ENCODE measurements at regions not wholly inside any gene's neighbourhood (a gene's known extent, or its start where the extent isn't known, plus 50 kb on each side); places are given as distances from the start of the nearest gene placed in this dataset.

DNA sequence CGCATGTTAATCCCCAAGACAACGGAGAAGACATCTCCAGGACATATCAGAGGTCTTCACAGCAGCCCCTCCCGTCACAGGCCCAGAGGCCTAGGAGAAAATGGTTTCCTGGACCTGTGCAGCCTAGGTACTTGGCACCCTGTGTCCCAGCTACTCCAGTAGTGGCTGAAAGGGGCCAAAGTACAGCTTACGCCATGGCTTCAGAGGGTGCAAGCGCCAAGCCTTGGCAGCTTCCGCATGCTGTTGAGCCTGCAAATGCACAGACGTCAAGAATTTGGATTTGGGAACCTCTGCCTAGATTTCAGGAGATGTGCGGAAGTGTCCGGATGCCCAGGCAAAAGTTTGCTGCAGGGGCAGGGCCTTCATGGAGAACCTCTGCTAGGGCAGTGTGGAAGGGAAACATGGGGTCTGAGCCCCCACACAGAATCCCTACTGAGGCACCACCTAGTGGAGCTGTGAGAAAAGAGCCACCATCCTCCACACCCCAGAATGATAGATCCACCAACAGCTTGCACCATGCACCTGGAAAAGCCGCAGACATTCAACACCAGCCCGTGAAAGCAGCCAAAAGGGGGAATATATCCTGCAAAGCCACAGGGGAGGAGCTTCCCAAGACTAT lies 159.3 kb upstream of the COX10 start:
- ATAC-seq (no peak), DNase-seq (ENCODE audit: low spot score) (no peak)
- peaks cover 15% of the 10 kb centered on the region for H3K9me3 Mint-ChIP-seq
- no peak overlapping the region for H3K4me3 Mint-ChIP-seq
- H3K27me3 Mint-ChIP-seq (ENCODE audit: low read depth), result no peaks in the 10 kb centered on the region
- TF ChIP-seq EMX1 (CRISPR knock-in tag; IDR thresholded peaks at IDR 0.05) (no peak), ZNF219 (CRISPR knock-in tag; IDR thresholded peaks at IDR 0.05; ENCODE audit: borderline replicate concordance) (no peak), GRHL2 (CRISPR knock-in tag; IDR thresholded peaks at IDR 0.05; ENCODE audit: insufficient replicate concordance, severe bottlenecking) (no peak), ZNF232 (CRISPR knock-in tag; IDR thresholded peaks at IDR 0.05) (no peak), NR1H2 (CRISPR knock-in tag; IDR thresholded peaks at IDR 0.05) (no peak), RORB (CRISPR knock-in tag; IDR thresholded peaks at IDR 0.05) (no peak), ZNF396 (CRISPR knock-in tag; IDR thresholded peaks at IDR 0.05; ENCODE audit: borderline replicate concordance) (no peak)
- TF ChIP-seq, protein P1, sequence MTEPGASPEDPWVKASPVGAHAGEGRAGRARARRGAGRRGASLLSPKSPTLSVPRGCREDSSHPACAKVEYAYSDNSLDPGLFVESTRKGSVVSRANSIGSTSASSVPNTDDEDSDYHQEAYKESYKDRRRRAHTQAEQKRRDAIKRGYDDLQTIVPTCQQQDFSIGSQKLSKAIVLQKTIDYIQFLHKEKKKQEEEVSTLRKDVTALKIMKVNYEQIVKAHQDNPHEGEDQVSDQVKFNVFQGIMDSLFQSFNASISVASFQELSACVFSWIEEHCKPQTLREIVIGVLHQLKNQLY (CRISPR knock-in tag; IDR thresholded peaks at IDR 0.05), result no peak
- TF ChIP-seq, protein P2, sequence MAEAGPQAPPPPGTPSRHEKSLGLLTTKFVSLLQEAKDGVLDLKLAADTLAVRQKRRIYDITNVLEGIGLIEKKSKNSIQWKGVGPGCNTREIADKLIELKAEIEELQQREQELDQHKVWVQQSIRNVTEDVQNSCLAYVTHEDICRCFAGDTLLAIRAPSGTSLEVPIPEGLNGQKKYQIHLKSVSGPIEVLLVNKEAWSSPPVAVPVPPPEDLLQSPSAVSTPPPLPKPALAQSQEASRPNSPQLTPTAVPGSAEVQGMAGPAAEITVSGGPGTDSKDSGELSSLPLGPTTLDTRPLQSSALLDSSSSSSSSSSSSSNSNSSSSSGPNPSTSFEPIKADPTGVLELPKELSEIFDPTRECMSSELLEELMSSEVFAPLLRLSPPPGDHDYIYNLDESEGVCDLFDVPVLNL (CRISPR knock-in tag; IDR thresholded peaks at IDR 0.05; ENCODE audit: borderline replicate concordance, low read depth), result no peak
- peaks cover 9% of the 10 kb centered on the region for H3K36me3 Mint-ChIP-seq
- H3K4me1 Mint-ChIP-seq, result peaks cover 7% of the 10 kb centered on the region
- no peak overlapping the region for H3K27ac Mint-ChIP-seq
- CTCF ChIA-PET, result interaction anchor here (1.1 kb wide), 1 partner anchor 312 kb away, joined by 3 read pairs; no protein-coding TSS in a partner anchor
- POLR2A ChIA-PET, result no interaction called here

DNA sequence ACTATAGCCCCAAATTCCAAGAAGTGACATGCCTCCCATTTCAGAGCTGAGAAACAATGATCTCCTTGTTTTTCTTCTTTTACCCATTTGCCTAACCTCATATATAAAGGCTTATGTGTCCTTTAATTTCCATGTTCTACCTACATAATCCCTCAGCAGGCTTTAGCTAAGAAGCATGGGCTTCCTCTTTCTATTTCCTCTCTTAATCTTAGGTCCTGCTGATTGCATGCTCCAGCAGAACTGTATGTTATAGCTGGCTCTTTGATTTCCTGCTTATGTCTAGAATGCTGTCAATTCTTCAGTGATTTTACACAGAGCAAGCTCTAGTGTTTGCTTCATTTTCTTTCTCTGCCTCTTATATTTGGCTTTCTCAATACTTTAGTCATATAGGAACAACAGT lies 151.7 kb upstream of the COX10 start:
- TF ChIP-seq ZNF671 (CRISPR knock-in tag; IDR thresholded peaks at IDR 0.05), result no peak
- TF ChIP-seq, protein P3, sequence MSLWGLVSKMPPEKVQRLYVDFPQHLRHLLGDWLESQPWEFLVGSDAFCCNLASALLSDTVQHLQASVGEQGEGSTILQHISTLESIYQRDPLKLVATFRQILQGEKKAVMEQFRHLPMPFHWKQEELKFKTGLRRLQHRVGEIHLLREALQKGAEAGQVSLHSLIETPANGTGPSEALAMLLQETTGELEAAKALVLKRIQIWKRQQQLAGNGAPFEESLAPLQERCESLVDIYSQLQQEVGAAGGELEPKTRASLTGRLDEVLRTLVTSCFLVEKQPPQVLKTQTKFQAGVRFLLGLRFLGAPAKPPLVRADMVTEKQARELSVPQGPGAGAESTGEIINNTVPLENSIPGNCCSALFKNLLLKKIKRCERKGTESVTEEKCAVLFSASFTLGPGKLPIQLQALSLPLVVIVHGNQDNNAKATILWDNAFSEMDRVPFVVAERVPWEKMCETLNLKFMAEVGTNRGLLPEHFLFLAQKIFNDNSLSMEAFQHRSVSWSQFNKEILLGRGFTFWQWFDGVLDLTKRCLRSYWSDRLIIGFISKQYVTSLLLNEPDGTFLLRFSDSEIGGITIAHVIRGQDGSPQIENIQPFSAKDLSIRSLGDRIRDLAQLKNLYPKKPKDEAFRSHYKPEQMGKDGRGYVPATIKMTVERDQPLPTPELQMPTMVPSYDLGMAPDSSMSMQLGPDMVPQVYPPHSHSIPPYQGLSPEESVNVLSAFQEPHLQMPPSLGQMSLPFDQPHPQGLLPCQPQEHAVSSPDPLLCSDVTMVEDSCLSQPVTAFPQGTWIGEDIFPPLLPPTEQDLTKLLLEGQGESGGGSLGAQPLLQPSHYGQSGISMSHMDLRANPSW (CRISPR knock-in tag; conservative IDR thresholded peaks at IDR 0.05; ENCODE audit: low read depth), result no peak
- no peak for TF ChIP-seq TP53 (CRISPR knock-in tag; IDR thresholded peaks at IDR 0.05)
- TF ChIP-seq RORB (CRISPR knock-in tag; IDR thresholded peaks at IDR 0.05), result no peak
- TF ChIP-seq, protein P4, sequence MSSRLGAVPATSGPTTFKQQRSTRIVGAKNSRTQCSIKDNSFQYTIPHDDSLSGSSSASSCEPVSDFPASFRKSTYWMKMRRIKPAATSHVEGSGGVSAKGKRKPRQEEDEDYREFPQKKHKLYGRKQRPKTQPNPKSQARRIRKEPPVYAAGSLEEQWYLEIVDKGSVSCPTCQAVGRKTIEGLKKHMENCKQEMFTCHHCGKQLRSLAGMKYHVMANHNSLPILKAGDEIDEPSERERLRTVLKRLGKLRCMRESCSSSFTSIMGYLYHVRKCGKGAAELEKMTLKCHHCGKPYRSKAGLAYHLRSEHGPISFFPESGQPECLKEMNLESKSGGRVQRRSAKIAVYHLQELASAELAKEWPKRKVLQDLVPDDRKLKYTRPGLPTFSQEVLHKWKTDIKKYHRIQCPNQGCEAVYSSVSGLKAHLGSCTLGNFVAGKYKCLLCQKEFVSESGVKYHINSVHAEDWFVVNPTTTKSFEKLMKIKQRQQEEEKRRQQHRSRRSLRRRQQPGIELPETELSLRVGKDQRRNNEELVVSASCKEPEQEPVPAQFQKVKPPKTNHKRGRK (CRISPR knock-in tag; IDR thresholded peaks at IDR 0.05; ENCODE audit: borderline replicate concordance), result no peak
- TF ChIP-seq, protein P5, sequence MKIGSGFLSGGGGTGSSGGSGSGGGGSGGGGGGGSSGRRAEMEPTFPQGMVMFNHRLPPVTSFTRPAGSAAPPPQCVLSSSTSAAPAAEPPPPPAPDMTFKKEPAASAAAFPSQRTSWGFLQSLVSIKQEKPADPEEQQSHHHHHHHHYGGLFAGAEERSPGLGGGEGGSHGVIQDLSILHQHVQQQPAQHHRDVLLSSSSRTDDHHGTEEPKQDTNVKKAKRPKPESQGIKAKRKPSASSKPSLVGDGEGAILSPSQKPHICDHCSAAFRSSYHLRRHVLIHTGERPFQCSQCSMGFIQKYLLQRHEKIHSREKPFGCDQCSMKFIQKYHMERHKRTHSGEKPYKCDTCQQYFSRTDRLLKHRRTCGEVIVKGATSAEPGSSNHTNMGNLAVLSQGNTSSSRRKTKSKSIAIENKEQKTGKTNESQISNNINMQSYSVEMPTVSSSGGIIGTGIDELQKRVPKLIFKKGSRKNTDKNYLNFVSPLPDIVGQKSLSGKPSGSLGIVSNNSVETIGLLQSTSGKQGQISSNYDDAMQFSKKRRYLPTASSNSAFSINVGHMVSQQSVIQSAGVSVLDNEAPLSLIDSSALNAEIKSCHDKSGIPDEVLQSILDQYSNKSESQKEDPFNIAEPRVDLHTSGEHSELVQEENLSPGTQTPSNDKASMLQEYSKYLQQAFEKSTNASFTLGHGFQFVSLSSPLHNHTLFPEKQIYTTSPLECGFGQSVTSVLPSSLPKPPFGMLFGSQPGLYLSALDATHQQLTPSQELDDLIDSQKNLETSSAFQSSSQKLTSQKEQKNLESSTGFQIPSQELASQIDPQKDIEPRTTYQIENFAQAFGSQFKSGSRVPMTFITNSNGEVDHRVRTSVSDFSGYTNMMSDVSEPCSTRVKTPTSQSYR (CRISPR knock-in tag; IDR thresholded peaks at IDR 0.05), result no peak
- TF ChIP-seq SMAD4 (CRISPR knock-in tag; IDR thresholded peaks at IDR 0.05), result no peak
- no peak for TF ChIP-seq ZNF416 (CRISPR knock-in tag; IDR thresholded peaks at IDR 0.05)
- TF ChIP-seq, protein P6, sequence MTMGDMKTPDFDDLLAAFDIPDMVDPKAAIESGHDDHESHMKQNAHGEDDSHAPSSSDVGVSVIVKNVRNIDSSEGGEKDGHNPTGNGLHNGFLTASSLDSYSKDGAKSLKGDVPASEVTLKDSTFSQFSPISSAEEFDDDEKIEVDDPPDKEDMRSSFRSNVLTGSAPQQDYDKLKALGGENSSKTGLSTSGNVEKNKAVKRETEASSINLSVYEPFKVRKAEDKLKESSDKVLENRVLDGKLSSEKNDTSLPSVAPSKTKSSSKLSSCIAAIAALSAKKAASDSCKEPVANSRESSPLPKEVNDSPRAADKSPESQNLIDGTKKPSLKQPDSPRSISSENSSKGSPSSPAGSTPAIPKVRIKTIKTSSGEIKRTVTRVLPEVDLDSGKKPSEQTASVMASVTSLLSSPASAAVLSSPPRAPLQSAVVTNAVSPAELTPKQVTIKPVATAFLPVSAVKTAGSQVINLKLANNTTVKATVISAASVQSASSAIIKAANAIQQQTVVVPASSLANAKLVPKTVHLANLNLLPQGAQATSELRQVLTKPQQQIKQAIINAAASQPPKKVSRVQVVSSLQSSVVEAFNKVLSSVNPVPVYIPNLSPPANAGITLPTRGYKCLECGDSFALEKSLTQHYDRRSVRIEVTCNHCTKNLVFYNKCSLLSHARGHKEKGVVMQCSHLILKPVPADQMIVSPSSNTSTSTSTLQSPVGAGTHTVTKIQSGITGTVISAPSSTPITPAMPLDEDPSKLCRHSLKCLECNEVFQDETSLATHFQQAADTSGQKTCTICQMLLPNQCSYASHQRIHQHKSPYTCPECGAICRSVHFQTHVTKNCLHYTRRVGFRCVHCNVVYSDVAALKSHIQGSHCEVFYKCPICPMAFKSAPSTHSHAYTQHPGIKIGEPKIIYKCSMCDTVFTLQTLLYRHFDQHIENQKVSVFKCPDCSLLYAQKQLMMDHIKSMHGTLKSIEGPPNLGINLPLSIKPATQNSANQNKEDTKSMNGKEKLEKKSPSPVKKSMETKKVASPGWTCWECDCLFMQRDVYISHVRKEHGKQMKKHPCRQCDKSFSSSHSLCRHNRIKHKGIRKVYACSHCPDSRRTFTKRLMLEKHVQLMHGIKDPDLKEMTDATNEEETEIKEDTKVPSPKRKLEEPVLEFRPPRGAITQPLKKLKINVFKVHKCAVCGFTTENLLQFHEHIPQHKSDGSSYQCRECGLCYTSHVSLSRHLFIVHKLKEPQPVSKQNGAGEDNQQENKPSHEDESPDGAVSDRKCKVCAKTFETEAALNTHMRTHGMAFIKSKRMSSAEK (CRISPR knock-in tag; IDR thresholded peaks at IDR 0.05; ENCODE audit: borderline replicate concordance), result no peak
- TF ChIP-seq CREM (CRISPR knock-in tag; IDR thresholded peaks at IDR 0.05), result no peak
- TF ChIP-seq, protein P7, sequence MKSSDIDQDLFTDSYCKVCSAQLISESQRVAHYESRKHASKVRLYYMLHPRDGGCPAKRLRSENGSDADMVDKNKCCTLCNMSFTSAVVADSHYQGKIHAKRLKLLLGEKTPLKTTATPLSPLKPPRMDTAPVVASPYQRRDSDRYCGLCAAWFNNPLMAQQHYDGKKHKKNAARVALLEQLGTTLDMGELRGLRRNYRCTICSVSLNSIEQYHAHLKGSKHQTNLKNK (CRISPR knock-in tag; IDR thresholded peaks at IDR 0.05), result no peak
- TF ChIP-seq NR3C1 (CRISPR knock-in tag; conservative IDR thresholded peaks at IDR 0.05; ENCODE audit: low read depth), result no peak
- no peak for TF ChIP-seq NFYB (CRISPR knock-in tag; conservative IDR thresholded peaks at IDR 0.05; ENCODE audit: low read depth)
- POLR2A ChIA-PET, result no interaction called here
- DNase-seq (ENCODE audit: low spot score) (no peak), ATAC-seq (no peak)
- H3K27me3 Mint-ChIP-seq (ENCODE audit: low read depth), result no peaks in the 10 kb centered on the region
- CTCF ChIA-PET, result no interaction called here
- no peak overlapping the region for H3K4me3 Mint-ChIP-seq
- peaks cover 12% of the 10 kb centered on the region for H3K36me3 Mint-ChIP-seq
- H3K27ac Mint-ChIP-seq, result no peak overlapping the region
- H3K9me3 Mint-ChIP-seq, result peaks cover 12% of the 10 kb centered on the region
- peaks cover 30% of the 10 kb centered on the region for H3K4me1 Mint-ChIP-seq

Data from WTC11 (cell line).